Osteocyte (in vitro differentiated cells): ENCODE measurements at regions not wholly inside any gene's neighbourhood (a gene's known extent, or its start where the extent isn't known, plus 50 kb on each side); places are given as distances from the start of the nearest gene placed in this dataset.

Experiments used
- DNase-seq: peaks from one replicate; pipeline ENCODE4 v3.0.0; 2021; ENCODE audit warnings: mixed read lengths; ENCODE audit not compliant: unreplicated experiment; ENCODE audit errors: extremely low spot score
- H3K27ac Mint-ChIP-seq: one replicate; pipeline ENCODE4 v1.8.0; 2021; ENCODE audit warnings: mild to moderate bottlenecking, mixed read lengths; ENCODE audit not compliant: unreplicated experiment
- H3K27me3 Mint-ChIP-seq: one replicate; pipeline ENCODE4 v1.8.0; 2021; ENCODE audit warnings: mixed read lengths; ENCODE audit not compliant: unreplicated experiment
- H3K36me3 Mint-ChIP-seq: one replicate; pipeline ENCODE4 v1.8.0; 2021; ENCODE audit warnings: mixed read lengths; ENCODE audit not compliant: unreplicated experiment
- H3K4me1 Mint-ChIP-seq: one replicate; pipeline ENCODE4 v1.8.0; 2021; ENCODE audit warnings: mixed read lengths; ENCODE audit not compliant: unreplicated experiment
- H3K4me3 Mint-ChIP-seq: one replicate; pipeline ENCODE4 v1.8.0; 2021; ENCODE audit warnings: mild to moderate bottlenecking, moderate library complexity, mixed read lengths; ENCODE audit not compliant: unreplicated experiment
- H3K9me3 Mint-ChIP-seq: one replicate; pipeline ENCODE4 v1.8.0; 2021; ENCODE audit warnings: mixed read lengths; ENCODE audit not compliant: unreplicated experiment
- CTCF ChIP-seq: fragments of 200-600 bp; sonication (generic); IDR thresholded peaks from 2 replicates; pipeline ENCODE4 v1.5.0; 2021; ENCODE audit warnings: antibody characterized with exemption, mild to moderate bottlenecking, moderate library complexity

GRCh38 chr3:150132101-150132749 lies 161.5 kb upstream of the PFN2 start:
- H3K36me3 Mint-ChIP-seq = no peaks in the 10 kb centered on the region
- H3K4me1 Mint-ChIP-seq = peaks cover 8% of the 10 kb centered on the region
- H3K27ac Mint-ChIP-seq = no peak overlapping the region
- H3K4me3 Mint-ChIP-seq = no peak overlapping the region
- TF ChIP-seq CTCF = no peak
- DNase-seq = no peak
- H3K27me3 Mint-ChIP-seq = no peaks in the 10 kb centered on the region
- H3K9me3 Mint-ChIP-seq = no peaks in the 10 kb centered on the region

- DNase-seq = no peak
- Mint-ChIP-seq H3K4me3 (no peak overlapping the region), H3K36me3 (no peaks in the 10 kb centered on the region), H3K27me3 (no peaks in the 10 kb centered on the region), H3K9me3 (no peaks in the 10 kb centered on the region), H3K4me1 (peaks cover 8% of the 10 kb centered on the region), H3K27ac (no peak overlapping the region)
- no peak for TF ChIP-seq CTCF
Measured at GRCh38 chr3:150131663-150132062, 161.0 kb upstream of the PFN2 start.

GRCh38 chr3:150130404-150131100 lies 159.9 kb upstream of the PFN2 start:
- peaks cover 8% of the 10 kb centered on the region for H3K4me1 Mint-ChIP-seq
- no peaks in the 10 kb centered on the region for H3K9me3 Mint-ChIP-seq
- no peak for TF ChIP-seq CTCF
- no peaks in the 10 kb centered on the region for H3K27me3 Mint-ChIP-seq
- no peaks in the 10 kb centered on the region for H3K36me3 Mint-ChIP-seq
- no peak overlapping the region for H3K27ac Mint-ChIP-seq
- DNase-seq = no peak
- H3K4me3 Mint-ChIP-seq = no peak overlapping the region

GRCh38 chr3:150129166-150129565 lies 158.5 kb upstream of the PFN2 start:
- DNase-seq = no peak
- Mint-ChIP-seq H3K4me1 (peaks cover 8% of the 10 kb centered on the region), H3K27ac (no peak overlapping the region), H3K36me3 (no peaks in the 10 kb centered on the region), H3K9me3 (no peaks in the 10 kb centered on the region), H3K4me3 (no peak overlapping the region), H3K27me3 (no peaks in the 10 kb centered on the region)
- TF ChIP-seq CTCF = no peak

- Mint-ChIP-seq H3K27me3 (no peaks in the 10 kb centered on the region), H3K4me1 (peaks cover 10% of the 10 kb centered on the region), H3K36me3 (no peaks in the 10 kb centered on the region)
Measured at GRCh38 chr3:150128126-150128525, 157.4 kb upstream of the PFN2 start.

More at GRCh38 chr3:150128126-150128525, 157.4 kb upstream of the PFN2 start:
- TF ChIP-seq CTCF = no peak
- no peak for DNase-seq
- Mint-ChIP-seq H3K9me3 (no peaks in the 10 kb centered on the region), H3K4me3 (no peak overlapping the region), H3K27ac (no peak overlapping the region)
